ENCODE measurements at regions not wholly inside any gene's neighbourhood (a gene's known extent, or its start where the extent isn't known, plus 50 kb on each side); places are given as distances from the start of the nearest gene placed in this dataset.
"Not testable (repeated sequence)": the region's sequence is repeated elsewhere in the genome, so short reads cannot be mapped to it uniquely, and the experiment has no call there.

DNA sequence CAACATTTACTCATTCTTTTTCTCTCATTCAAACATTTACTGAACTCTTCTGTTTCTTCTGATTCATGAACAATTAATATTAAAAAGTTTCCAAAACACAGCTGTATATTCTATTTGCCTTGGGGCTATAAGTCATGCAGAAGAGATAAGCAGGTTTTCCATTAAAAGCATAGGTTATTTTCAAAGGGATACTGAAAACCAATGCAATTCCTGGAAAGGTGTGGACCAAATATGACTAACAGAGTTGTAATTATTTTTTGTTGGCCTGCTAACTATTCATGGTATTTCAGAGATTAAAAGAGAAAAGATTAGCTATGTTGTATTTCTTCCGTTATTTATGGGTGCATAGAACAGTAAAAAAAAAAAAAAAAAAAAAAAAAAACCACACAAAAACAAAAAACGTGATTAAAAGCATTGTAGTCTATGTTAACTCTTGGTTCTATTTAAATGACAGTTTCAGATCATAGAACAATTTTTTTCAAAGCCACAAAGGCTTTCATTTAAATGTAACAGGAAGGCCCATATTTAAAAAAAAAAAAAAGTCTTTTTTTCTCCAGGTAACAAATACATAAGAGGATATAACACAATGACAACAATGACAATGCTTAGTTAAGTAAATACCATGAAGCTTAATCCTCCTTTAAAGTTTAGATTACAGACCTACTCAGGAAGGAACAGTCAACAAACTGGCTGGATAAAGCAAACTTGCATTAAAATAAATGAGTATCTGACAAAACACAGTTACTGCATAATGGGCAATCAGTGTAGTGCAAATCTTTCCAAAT is 1042.9 kb downstream of the GATA3 start:
- no peaks in the 10 kb centered on the region for H3K36me3 ChIP-seq (ENCODE audit: control insufficient read depth, insufficient read depth, low read length)
- no peak overlapping the region for H3K4me3 ChIP-seq (ENCODE audit: low read length)
- WGBS (ENCODE audit: insufficient coverage) = no CpG with 5 or more reads among the region's 2 CpGs
- no peak for DNase-seq
- no peak overlapping the region for H3K27ac ChIP-seq (ENCODE audit: low read length)
- no peaks in the 10 kb centered on the region for H3K4me1 ChIP-seq (ENCODE audit: control insufficient read depth, insufficient read depth, low read length)
- H3K27me3 ChIP-seq (ENCODE audit: control insufficient read depth, insufficient read depth, low read length) = no peaks in the 10 kb centered on the region
- H3K9me3 ChIP-seq (replicated peaks; ENCODE audit: control insufficient read depth, low read depth, low read length) = no peaks in the 10 kb centered on the region

- no peak overlapping the region for H3K27ac ChIP-seq (ENCODE audit: low read length)
- no peaks in the 10 kb centered on the region for H3K36me3 ChIP-seq (ENCODE audit: control insufficient read depth, insufficient read depth, low read length)
- WGBS (ENCODE audit: insufficient coverage) = 42% methylated on average over 2 of the region's 4 CpGs
- H3K9me3 ChIP-seq (replicated peaks; ENCODE audit: control insufficient read depth, low read depth, low read length) = no peaks in the 10 kb centered on the region
- H3K27me3 ChIP-seq (ENCODE audit: control insufficient read depth, insufficient read depth, low read length) = no peaks in the 10 kb centered on the region
- no peak overlapping the region for H3K4me3 ChIP-seq (ENCODE audit: low read length)
- no peaks in the 10 kb centered on the region for H3K4me1 ChIP-seq (ENCODE audit: control insufficient read depth, insufficient read depth, low read length)
- no peak for DNase-seq
Measured at GRCh38 chr10:9097991-9098306, 1043.5 kb downstream of the GATA3 start.

DNA sequence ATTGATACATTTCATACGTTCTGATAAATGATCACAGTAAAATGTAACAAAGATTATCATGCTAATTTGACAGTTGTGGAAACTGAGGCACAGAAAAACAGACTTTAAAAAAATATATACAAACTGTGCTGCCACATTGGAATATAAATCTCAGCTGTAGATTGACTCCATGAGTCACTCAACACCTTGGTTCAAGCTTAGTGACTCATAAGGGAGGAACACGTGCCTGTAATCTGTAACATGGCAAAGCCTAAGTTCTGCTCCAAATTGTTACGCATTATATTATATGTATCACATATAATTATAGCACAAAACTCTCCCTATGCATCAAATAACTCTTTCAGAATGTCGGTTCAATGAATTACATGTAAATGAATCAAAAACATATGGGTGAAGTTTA is 1047.5 kb downstream of the GATA3 start:
- H3K4me1 ChIP-seq (ENCODE audit: control insufficient read depth, insufficient read depth, low read length) = no peaks in the 10 kb centered on the region
- H3K36me3 ChIP-seq (ENCODE audit: control insufficient read depth, insufficient read depth, low read length) = no peaks in the 10 kb centered on the region
- H3K9me3 ChIP-seq (replicated peaks; ENCODE audit: control insufficient read depth, low read depth, low read length) = no peaks in the 10 kb centered on the region
- H3K27ac ChIP-seq (ENCODE audit: low read length) = no peak overlapping the region
- H3K4me3 ChIP-seq (ENCODE audit: low read length) = no peak overlapping the region
- no CpG with 5 or more reads among the region's 4 CpGs for WGBS (ENCODE audit: insufficient coverage)
- no peak for DNase-seq
- no peaks in the 10 kb centered on the region for H3K27me3 ChIP-seq (ENCODE audit: control insufficient read depth, insufficient read depth, low read length)

GRCh38 chr10:9103301-9103700 is 1048.8 kb downstream of the GATA3 start:
- Histone ChIP-seq H3K4me1 (ENCODE audit: control insufficient read depth, insufficient read depth, low read length) (no peaks in the 10 kb centered on the region), H3K36me3 (ENCODE audit: control insufficient read depth, insufficient read depth, low read length) (no peaks in the 10 kb centered on the region), H3K9me3 (replicated peaks; ENCODE audit: control insufficient read depth, low read depth, low read length) (no peaks in the 10 kb centered on the region), H3K27me3 (ENCODE audit: control insufficient read depth, insufficient read depth, low read length) (no peaks in the 10 kb centered on the region), H3K27ac (ENCODE audit: low read length) (no peak overlapping the region), H3K4me3 (ENCODE audit: low read length) (no peak overlapping the region)
- no peak for DNase-seq
- WGBS (ENCODE audit: insufficient coverage) = no CpG with 5 or more reads among the region's 4 CpGs

GRCh38 chr10:9111976-9112375 is 1057.5 kb downstream of the GATA3 start:
- Histone ChIP-seq H3K9me3 (replicated peaks; ENCODE audit: control insufficient read depth, low read depth, low read length) (no peaks in the 10 kb centered on the region), H3K4me3 (ENCODE audit: low read length) (no peak overlapping the region), H3K4me1 (ENCODE audit: control insufficient read depth, insufficient read depth, low read length) (no peaks in the 10 kb centered on the region), H3K27me3 (ENCODE audit: control insufficient read depth, insufficient read depth, low read length) (no peaks in the 10 kb centered on the region), H3K36me3 (ENCODE audit: control insufficient read depth, insufficient read depth, low read length) (no peaks in the 10 kb centered on the region), H3K27ac (ENCODE audit: low read length) (no peak overlapping the region)
- WGBS (ENCODE audit: insufficient coverage) = 24% methylated on average over 3 of the region's 4 CpGs
- no peak for DNase-seq

DNA sequence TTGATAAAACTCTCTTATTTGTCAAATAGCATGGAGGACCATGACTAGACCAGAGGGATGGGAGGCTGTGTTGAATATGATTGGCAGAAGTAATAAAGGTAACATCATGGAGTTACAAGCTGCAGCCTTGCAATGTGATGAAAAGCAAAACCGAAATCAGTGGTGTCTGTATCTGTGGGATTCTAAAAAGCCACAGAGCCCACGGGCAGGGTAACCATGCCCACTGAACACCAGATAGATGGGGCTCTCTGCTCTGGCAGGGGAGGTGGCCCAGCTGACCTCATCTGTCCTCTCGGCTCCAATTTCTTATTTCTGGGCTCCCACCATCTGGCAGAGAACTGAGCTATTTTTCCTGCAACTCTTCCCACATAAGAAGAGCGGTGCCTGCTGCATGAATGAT is 1072.2 kb downstream of the GATA3 start:
- H3K9me3 ChIP-seq (replicated peaks; ENCODE audit: control insufficient read depth, low read depth, low read length) = no peaks in the 10 kb centered on the region
- H3K36me3 ChIP-seq (ENCODE audit: control insufficient read depth, insufficient read depth, low read length) = no peaks in the 10 kb centered on the region
- 86% methylated on average over 1 of the region's 4 CpGs for WGBS (ENCODE audit: insufficient coverage)
- no peaks in the 10 kb centered on the region for H3K4me1 ChIP-seq (ENCODE audit: control insufficient read depth, insufficient read depth, low read length)
- no peak overlapping the region for H3K27ac ChIP-seq (ENCODE audit: low read length)
- DNase-seq = no peak
- no peak overlapping the region for H3K4me3 ChIP-seq (ENCODE audit: low read length)
- no peaks in the 10 kb centered on the region for H3K27me3 ChIP-seq (ENCODE audit: control insufficient read depth, insufficient read depth, low read length)

DNA sequence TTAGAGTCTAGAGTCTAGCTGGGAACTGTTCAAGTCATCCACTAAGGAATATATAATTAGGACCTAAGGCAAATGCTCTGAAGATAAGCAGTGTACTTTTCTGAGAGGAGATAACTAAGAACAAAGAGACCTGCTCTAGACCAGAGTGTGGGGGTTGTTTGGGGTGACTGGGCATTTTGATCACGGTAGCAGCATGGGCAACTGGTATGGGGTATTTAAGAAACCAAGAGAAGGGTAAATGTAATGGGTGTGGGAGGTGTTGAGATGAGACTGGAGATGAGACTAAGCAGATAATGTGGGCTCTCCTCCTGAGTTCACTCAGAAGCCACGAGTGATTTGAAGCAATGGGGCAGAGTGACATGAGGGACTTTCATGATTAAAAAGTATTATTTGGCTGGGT is 1082.9 kb downstream of the GATA3 start:
- 78% methylated on average over 1 of the region's 2 CpGs for WGBS (ENCODE audit: insufficient coverage)

DNA sequence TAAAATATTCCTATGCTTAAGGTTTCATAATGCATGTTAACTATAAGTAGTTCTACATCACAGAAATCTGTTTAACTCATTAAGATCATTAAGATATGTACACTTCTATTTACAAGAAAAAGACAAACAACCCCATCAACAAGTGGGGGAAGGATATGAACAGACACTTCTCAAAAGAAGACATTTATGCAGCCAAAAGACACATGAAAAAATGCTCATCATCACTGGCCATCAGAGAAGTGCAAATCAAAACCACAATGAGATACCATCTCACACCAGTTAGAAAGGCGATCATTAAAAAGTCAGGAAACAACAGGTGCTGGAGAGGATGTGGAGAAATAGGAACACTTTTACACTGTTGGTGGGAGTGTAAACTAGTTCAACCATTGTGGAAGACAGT is 1084.3 kb downstream of the GATA3 start:
- not testable (repeated sequence) for DNase-seq; H3K4me1 ChIP-seq (ENCODE audit: control insufficient read depth, insufficient read depth, low read length); H3K9me3 ChIP-seq (replicated peaks; ENCODE audit: control insufficient read depth, low read depth, low read length); H3K4me3 ChIP-seq (ENCODE audit: low read length); H3K27me3 ChIP-seq (ENCODE audit: control insufficient read depth, insufficient read depth, low read length); H3K27ac ChIP-seq (ENCODE audit: low read length); H3K36me3 ChIP-seq (ENCODE audit: control insufficient read depth, insufficient read depth, low read length)
- no CpG with 5 or more reads among the region's 1 CpG for WGBS (ENCODE audit: insufficient coverage)

More for the DNA sequence above, 1082.9 kb downstream of the GATA3 start:
- Histone ChIP-seq H3K9me3 (replicated peaks; ENCODE audit: control insufficient read depth, low read depth, low read length) (no peaks in the 10 kb centered on the region), H3K4me3 (ENCODE audit: low read length) (no peak overlapping the region), H3K36me3 (ENCODE audit: control insufficient read depth, insufficient read depth, low read length) (no peaks in the 10 kb centered on the region), H3K27me3 (ENCODE audit: control insufficient read depth, insufficient read depth, low read length) (no peaks in the 10 kb centered on the region), H3K4me1 (ENCODE audit: control insufficient read depth, insufficient read depth, low read length) (no peaks in the 10 kb centered on the region), H3K27ac (ENCODE audit: low read length) (no peak overlapping the region)
- no peak for DNase-seq

GRCh38 chr10:9140373-9140772 is 1085.9 kb downstream of the GATA3 start:
- Histone ChIP-seq H3K27ac (ENCODE audit: low read length) (no peak overlapping the region), H3K27me3 (ENCODE audit: control insufficient read depth, insufficient read depth, low read length) (no peaks in the 10 kb centered on the region), H3K9me3 (replicated peaks; ENCODE audit: control insufficient read depth, low read depth, low read length) (no peaks in the 10 kb centered on the region), H3K4me1 (ENCODE audit: control insufficient read depth, insufficient read depth, low read length) (no peaks in the 10 kb centered on the region), H3K36me3 (ENCODE audit: control insufficient read depth, insufficient read depth, low read length) (no peaks in the 10 kb centered on the region), H3K4me3 (ENCODE audit: low read length) (no peak overlapping the region)
- DNase-seq = peak; percentile 16
- no CpG with 5 or more reads among the region's 3 CpGs for WGBS (ENCODE audit: insufficient coverage)

DNA sequence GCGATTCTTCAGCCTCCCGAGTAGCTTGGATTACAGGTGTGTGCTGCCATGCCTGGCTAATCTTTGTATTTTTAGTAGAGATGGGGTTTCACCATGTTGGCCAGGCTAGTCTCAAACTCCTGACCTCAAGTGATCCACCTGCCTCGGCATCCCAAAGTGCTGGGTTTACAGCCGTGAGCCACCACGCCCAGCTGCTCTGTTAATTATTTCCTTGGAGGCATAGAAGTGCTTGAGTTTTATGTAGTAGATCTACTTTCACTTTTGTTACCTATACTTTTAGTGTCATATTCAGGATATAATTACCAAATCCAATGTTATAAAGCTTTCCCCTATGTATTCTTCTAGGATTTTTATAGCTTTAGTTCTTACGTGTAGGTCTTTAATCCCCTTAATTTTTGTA is 1093.0 kb downstream of the GATA3 start:
- H3K4me3 ChIP-seq (ENCODE audit: low read length) = no peak overlapping the region
- no peaks in the 10 kb centered on the region for H3K27me3 ChIP-seq (ENCODE audit: control insufficient read depth, insufficient read depth, low read length)
- DNase-seq = no peak
- WGBS (ENCODE audit: insufficient coverage) = no CpG with 5 or more reads among the region's 6 CpGs
- H3K27ac ChIP-seq (ENCODE audit: low read length) = no peak overlapping the region
- H3K36me3 ChIP-seq (ENCODE audit: control insufficient read depth, insufficient read depth, low read length) = no peaks in the 10 kb centered on the region
- no peaks in the 10 kb centered on the region for H3K9me3 ChIP-seq (replicated peaks; ENCODE audit: control insufficient read depth, low read depth, low read length)
- no peaks in the 10 kb centered on the region for H3K4me1 ChIP-seq (ENCODE audit: control insufficient read depth, insufficient read depth, low read length)

- DNase-seq = no peak
- H3K9me3 ChIP-seq (replicated peaks; ENCODE audit: control insufficient read depth, low read depth, low read length) = no peaks in the 10 kb centered on the region
- H3K27ac ChIP-seq (ENCODE audit: low read length) = no peak overlapping the region
- no peaks in the 10 kb centered on the region for H3K4me1 ChIP-seq (ENCODE audit: control insufficient read depth, insufficient read depth, low read length)
- no peak overlapping the region for H3K4me3 ChIP-seq (ENCODE audit: low read length)
- H3K27me3 ChIP-seq (ENCODE audit: control insufficient read depth, insufficient read depth, low read length) = no peaks in the 10 kb centered on the region
- no peaks in the 10 kb centered on the region for H3K36me3 ChIP-seq (ENCODE audit: control insufficient read depth, insufficient read depth, low read length)
Measured at GRCh38 chr10:9149134-9149533, 1094.6 kb downstream of the GATA3 start.
